T47D (cell line): ENCODE measurements at regions not wholly inside any gene's neighbourhood (a gene's known extent, or its start where the extent isn't known, plus 50 kb on each side); places are given as distances from the start of the nearest gene placed in this dataset.

Source experiments
- DNase-seq, 2 experiments: peaks; one replicate each; pipeline versions ENCODE4 v3.0.0 to v3.0.0-alpha.2; 2011 to 2012; ENCODE audit warnings: low read depth in 1 of 2, low spot score in 1 of 2
- JUND ChIP-seq: IDR thresholded peaks from 2 replicates; pipeline ENCODE4 v1.6.1; 2012; ENCODE audit warnings: low read depth
- in situ Hi-C: cut with HindIII; loops from 2 replicates; pipeline ENCODE4 v1.10.0; 2016; ENCODE audit warnings: low sequenced_read_pairs, low pct_unique_long_range_greater_than_20kb

- DNase-seq, result no peak
- in situ Hi-C loops, result no loop called here
- TF ChIP-seq JUND, result no peak
These were observed 68.8 kb upstream of the IL12A start for GRCh38 chr3:159919873-159920272.

DNA sequence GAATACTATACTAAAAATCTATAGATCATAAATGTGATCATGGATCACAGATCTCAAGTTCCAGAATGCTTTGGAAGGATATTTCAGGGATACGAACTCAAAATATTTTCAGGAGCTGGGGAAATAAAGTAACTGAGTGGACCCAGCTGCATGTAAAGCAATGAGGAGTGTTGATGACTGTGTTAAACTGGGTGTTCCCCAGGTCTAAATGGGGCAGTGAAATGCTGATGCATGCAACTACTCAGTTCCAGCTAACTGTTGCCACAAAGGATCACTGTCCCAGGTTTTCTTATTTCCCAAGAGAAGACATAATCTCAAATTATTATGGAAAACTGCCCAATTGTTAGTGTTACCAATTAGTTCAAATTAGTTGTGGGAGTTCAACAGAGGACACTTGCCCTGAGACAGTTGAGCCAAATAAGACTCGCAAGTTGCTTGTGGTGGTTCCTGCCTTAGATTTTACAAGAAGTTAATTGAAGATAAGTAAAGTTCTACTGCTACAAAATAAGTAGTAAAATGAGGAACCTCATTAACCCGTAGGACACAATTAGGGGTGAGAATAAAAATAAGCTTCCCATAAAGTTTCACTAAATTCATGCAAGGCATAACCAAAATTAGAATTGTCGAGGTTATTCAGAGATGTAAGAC lies 66.3 kb upstream of the IL12A start:
- no peak for DNase-seq
- in situ Hi-C loops, result no loop called here
- no peak for TF ChIP-seq JUND

DNA sequence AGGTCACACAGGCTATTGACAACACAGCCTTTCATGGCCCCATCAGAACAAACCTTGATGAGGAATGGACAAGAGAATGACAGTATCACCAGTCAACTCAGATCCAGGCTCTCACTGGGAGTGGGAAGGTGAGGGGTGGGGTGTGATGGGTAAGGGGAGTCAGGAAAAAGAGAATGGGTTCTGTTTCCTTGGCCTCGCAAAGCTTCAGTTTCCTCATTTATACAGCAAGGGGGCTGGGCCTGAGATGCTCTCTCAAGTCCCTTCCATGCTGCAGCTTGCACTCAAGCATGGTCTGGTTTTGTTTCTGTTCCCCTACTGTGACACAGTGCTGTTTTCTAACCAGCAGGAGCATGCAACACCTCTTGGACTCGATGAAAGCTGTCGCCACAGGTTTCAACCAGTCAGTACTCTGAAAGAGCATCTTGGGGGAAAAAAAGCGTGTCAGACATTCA lies 65.7 kb upstream of the IL12A start:
- in situ Hi-C loops, result no loop called here
- no peak for TF ChIP-seq JUND
- DNase-seq, result no peak

GRCh38 chr3:159923336-159923735 lies 65.3 kb upstream of the IL12A start:
- DNase-seq, result no peak
- in situ Hi-C loops, result no loop called here
- TF ChIP-seq JUND, result no peak

GRCh38 chr3:159923956-159924355 lies 64.7 kb upstream of the IL12A start:
- no peak for DNase-seq
- no peak for TF ChIP-seq JUND
- in situ Hi-C loops, result no loop called here

GRCh38 chr3:159924411-159924810 lies 64.2 kb upstream of the IL12A start:
- no peak for TF ChIP-seq JUND
- no peak for DNase-seq
- in situ Hi-C loops, result no loop called here

- in situ Hi-C loops, result no loop called here
- no peak for TF ChIP-seq JUND
- no peak for DNase-seq
These were observed 63.4 kb upstream of the IL12A start for GRCh38 chr3:159925248-159925647.

GRCh38 chr3:159926573-159926972 lies 62.1 kb upstream of the IL12A start:
- in situ Hi-C loops, result no loop called here
- no peak for TF ChIP-seq JUND
- no peak for DNase-seq

DNA sequence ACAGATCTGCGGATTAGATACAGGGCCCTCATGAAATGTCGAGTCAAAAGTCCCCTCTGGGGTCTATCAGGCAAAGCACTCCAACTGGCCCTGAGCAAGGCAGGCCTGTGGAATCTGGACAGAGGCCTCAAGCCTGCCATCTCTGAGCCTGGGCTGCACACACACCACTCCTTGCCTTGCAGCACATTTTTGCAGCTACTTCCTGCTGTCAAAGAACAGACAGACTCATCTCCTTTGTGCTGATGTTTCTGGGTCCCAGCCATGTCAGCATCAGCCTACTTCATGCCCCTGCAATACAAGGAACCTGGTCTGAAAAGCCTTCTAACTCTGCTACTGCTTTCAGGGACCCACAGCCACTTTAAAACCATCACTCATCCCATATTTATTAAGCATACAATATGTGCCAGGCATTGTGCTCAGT lies 60.6 kb upstream of the IL12A start:
- no peak for DNase-seq
- TF ChIP-seq JUND, result no peak
- in situ Hi-C loops, result no loop called here

- DNase-seq, result peak in 1 of 2 experiments; percentile 19
- TF ChIP-seq JUND, result no peak
- in situ Hi-C loops, result no loop called here
These were observed 60.0 kb upstream of the IL12A start for GRCh38 chr3:159928666-159929065.

DNA sequence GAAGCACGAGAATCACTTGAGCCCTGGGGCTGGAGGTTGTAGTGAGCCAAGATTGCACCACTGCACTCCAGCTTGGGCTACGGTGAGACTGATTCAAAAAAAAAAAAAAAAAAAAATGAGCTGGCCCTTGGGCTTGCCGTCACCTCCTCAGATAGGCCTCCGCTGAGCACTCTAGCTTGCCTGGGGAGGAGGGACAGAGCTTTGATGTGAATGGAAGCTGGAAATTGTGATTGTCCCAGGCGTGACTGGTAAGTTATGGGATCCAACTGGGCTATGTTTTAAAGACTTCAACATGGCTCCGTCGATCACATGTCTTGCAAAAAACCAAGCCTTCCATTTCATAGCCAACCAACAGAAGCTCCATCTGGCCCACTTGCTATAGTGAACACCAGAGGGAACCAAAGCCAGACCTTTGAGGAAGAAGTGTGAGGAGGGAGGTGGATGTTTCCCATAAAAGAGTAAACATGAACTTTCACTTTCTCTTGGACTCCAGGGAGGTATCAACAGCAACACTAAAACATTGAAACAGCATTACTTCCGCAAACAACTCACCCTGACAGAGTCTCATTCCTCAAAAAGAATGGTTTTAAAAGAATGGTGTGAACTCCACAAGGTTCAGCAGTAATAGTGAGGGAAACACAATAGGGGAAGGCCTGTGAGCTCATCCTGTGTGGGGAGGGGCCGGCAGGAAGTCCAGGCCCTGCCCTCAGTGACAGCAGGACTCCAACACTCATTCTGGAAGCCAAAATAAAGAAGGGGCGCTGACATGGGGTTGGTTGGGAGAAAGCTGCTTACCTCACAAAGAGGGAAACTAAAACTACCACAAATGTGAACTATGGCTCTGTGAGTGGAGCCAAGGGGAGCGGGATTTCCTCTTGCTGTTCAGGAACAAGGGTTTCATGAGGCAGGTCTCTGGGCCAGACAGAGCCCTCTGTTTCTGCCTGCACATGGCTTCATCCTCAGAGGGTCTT lies 59.2 kb upstream of the IL12A start:
- peak; percentile 24 to 84 for DNase-seq
- in situ Hi-C loops, result no loop called here
- no peak for TF ChIP-seq JUND

GRCh38 chr3:159934216-159934615 lies 54.4 kb upstream of the IL12A start:
- no peak for TF ChIP-seq JUND
- in situ Hi-C loops, result no loop called here
- DNase-seq, result no peak

DNA sequence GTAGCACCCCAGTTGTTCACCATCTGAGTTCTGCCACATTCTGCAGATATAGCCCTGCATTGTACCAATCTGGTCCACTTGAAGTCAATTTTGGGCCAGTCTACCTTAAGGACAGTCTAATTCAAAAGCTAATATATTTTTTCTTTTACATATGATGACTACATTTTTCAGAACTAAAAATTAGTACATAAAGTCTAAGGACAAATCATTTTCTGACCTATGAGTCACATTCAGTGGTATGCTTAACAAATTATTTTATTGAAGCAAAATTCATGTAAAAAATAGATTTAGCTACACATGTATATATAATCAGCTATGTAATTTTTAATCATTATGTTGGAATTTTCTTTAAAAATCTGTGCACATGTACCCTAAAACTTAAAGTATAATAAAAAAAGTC lies 52.1 kb upstream of the IL12A start:
- DNase-seq, result no peak
- in situ Hi-C loops, result no loop called here
- no peak for TF ChIP-seq JUND
